Activated effector memory CD4-positive, alpha-beta T cell treated with Interleukin-2 at 50 U/mL for 16 hours (primary cell): ENCODE measurements at regions not wholly inside any gene's neighbourhood (a gene's known extent, or its start where the extent isn't known, plus 50 kb on each side); places are given as distances from the start of the nearest gene placed in this dataset.

Source experiments
- DNase-seq: peaks from one replicate; pipeline ENCODE4 v3.0.0-alpha.2; 2020

DNA sequence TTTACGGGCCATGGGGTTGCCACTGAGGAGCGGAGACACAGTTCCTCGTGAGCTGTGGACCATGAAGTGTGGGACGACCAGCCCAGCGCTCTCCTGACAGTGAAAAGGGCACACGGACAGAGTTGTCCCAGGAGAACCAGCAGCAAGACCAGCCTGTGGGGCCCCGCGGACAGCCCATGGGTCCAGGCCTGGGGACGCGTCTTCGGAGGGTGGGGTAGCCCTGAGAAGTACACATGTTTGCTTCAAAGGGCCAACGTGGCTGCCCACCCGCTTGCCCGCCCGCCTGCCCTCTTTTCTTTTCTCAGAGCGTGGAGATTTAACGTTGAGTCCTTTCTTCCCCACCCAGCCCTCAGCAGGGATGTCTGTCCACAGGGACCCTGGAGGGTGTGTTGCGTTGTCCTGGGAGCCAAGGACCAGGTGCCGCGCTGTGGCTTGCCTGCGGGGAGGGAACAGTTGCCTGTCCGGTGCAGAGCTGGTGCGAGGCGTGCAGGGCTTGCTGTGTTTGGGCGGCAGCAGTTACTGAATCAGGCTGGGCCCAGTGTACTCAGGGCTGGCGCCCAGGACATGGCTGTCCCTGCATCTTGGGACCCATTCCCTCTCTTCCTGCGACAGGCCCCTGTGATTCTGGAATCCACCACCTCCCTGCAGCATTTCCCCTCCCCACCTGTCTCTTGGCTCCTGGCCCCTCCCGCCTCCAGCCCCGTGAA, 120.1 kb upstream of the HDAC4 start:
- DNase-seq: no peak

DNA sequence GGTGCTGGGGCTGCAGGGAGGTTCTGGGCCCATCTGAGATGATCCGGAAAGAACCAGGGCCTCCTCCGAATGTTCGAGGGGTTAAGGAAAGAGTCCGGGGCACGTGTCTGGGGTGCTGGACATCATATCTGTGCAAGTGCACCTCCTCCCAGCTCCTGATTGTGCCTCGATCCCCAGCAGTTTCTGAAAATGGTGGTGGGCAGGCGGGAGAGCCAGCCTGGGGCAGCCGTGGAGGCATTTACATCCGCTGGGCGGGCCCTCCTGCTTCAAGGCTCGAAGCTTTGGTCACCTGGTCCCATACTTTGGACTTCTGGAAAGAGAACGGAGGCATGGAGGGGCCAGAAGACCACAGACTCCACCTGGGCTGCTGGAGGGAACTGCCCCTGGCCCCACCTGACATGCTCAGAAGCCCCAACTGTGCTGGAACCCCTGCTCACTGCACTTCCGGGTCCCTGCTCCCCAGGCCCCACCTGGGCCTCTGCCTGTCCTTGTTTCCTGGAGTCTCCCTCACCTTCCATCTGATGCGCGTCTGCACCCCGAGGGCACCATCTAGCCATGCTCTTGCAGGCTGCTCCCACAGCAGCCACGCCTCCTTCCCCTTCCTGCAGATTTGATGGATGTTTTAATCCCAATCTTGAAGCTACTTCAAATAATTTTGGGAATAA, 119.2 kb upstream of the HDAC4 start:
- DNase-seq: no peak

DNA sequence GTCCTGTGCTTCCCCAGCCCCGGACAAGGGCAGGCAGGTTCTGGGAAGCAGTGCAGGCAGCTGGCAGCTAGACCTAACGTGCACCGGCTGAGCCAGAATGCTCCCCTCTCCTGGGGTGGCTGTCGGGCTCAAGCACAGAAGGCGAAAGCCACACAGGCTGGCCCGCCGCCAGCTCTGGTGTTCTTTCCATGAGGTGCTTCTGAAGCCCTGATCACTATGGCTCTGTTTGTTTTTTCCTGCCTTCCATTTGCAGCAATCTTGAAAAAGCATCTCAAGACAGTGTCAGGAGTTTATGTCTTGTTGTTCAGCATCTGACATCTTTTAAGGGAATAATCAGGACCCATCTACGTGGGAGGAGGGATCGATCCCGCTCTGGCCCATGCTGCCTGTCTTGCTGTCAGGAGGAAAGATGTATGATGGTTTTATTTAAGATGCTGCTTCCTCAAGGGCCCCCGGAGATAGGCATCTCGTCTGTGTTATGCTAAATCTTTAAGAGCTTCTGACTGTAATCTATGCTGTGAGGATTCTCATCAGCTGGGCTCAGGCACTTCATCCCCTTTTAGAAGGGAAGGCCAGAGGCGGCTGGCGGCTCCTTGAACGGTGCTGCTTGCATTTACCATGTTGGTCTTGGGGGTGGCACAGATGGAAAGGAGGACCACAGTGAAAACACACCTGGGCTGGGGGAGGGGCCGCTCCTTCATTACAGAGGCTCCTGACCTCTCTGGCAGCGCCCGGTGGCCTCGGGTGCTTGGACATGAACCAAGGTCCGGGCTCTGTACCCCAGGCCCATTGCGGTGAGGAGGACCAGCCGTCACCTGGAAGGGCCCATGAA, 118.5 kb upstream of the HDAC4 start:
- no peak for DNase-seq

DNA sequence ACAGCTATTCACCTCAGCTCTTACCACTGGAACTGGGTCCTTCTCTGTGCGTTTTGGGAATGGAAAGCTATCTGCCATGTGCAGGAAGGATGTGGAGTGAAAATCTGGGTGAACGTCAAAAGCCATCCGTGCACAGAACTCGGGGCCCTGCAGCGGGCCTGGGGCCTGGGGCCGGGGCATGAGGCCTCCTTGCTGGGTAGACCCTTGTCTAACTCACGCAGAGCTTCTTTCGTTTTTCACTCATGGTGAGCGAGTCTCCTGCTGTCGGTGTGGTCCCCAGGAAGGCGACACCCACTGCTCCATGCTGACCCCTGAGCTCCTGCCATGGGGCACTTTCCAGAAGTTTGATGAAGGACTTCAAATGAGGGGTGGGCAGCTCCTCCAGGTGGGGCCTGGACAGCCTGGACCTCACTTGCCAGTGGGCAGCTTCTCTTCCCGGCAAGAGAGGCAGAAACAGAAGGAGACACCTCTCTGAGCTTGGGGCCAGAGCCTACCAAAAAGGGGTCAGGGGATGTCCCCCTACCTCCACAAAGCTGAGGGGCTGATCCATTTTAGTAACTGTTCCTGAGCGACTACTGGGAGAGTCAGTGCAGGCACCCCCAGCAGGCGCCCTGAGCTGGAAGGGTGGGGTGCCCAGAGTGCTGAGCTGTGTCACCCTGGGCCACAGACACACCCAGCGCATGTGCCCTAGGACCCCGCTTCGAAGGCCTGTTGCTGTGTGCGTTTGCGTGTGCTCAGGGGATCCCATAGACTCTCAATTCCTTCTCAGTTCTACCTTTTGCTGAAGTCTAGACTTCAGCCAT, 117.7 kb upstream of the HDAC4 start:
- no peak for DNase-seq

DNA sequence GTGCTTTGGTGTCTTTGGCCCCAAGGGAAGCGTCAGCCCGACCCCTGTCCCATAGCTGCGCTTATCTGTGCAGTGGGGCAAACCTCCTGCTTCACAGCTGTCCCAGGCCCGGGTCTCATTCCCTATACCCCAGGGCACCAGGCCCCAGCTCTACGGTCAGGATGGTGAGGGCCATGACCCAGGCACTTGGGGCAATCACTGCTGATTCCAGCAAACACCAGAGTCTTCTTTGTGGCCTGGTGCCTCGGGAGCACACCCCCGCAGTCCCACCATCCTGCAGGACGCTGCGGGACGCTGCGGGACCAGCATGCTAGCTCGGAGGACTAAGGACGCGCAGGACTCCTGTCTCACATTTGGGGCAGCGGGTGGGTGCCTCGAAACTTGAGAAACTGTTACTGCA, 116.9 kb upstream of the HDAC4 start:
- DNase-seq: no peak

DNA sequence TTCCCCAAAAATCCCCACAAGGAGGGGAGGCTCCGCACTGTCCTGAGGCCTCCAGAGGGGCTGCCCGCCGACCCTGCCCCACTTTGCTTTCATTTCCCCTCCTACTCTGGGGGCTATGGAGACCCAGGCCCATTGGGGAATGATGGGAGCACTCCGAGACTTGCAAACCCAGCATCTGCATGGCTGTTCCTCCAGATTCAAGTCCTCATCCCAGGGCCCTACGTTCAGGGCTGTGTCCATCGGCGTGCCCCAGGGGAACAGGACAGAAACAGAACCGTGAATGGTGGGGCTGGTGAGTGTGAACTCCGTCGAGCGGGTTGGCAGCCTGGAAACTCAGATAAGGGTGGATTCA, 116.1 kb upstream of the HDAC4 start:
- DNase-seq: no peak

DNA sequence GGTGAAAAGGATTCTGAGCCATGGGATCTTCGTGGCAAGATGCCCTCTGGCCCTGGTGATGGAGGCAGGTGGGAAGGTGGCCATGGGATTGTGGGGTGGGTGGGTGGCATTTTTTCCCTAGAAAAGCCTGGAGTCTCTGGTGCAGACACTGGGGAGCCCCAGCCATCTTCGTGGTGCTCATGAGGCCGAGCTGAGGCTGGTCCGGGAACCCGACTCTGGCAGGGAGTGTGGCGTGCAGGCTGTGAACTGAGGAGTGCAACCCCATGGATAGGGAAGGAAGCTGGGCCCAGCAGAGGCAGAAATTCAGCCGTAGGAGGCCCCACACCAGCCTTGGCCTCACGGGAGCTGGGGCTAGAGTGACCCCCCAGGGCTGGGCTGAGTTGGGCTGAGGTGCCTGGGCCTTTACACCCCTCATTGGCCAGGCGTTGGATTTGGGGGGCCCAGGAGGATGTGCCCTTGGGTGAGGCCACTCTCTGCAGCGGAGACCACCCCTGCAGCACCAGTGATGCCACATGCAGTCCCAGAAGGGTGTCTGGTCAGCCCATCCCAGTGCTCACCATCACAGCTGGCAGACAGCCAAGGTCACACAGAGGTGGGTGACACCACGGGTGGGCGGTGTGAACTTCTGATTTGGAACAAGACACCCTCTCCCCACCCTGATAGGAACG, 115.6 kb upstream of the HDAC4 start:
- DNase-seq: no peak

DNA sequence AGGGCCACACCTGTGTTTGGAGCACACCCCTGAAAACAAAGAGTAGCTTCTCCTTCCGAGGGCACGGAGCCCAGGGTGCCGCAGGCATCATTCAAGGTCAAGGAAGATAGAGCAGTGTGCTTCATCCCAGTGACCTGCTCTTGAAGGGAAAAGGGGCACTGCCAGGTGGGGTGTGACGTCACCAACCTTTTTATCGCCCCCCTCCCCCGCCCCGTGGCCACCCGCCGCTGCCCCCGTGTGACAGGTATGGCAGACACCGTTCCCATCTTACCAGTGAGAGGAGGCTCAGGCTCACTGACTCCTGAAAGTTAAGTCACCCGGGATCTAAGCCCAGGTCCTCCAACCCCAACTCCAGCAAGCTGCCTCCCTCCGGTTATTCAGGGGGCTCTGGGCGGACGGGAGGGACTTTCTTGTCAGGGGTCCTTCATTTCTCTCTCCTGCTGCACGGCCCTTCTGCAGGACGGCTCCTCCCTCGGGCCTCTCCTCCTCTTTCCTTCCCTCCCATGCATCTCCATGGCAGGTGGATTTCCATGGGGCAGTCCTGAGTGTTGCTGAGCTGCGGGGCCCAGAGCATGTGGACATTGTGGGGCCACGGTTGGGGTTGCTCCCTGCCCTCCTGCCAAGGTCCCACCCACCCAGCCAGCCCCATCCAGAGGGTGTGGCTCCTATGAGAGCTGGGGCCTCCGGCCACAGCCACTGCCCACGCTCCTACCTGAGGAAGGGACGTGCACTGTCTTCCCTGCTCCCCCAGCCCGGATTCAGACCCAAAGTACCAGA, 114.1 kb upstream of the HDAC4 start:
- no peak for DNase-seq

DNA sequence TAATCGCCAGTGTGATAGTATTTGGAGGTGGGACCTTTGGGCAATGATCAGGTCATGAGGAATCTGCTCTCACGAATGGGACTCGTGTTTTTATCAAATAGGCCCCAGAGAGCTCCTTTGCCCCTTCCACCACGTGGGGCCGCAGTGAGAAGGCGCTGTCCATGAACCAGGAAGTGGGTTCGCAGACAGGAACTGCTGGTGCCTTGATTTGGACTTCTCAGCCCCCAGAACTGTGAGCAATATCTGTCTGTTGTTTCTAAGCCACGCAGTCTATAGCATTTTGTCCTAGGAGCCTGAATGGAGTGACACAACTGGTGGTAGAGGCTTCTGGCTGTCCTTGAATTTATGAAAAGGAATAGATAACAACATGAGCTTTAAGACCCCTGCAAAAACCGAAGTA, 111.2 kb upstream of the HDAC4 start:
- DNase-seq: no peak

DNA sequence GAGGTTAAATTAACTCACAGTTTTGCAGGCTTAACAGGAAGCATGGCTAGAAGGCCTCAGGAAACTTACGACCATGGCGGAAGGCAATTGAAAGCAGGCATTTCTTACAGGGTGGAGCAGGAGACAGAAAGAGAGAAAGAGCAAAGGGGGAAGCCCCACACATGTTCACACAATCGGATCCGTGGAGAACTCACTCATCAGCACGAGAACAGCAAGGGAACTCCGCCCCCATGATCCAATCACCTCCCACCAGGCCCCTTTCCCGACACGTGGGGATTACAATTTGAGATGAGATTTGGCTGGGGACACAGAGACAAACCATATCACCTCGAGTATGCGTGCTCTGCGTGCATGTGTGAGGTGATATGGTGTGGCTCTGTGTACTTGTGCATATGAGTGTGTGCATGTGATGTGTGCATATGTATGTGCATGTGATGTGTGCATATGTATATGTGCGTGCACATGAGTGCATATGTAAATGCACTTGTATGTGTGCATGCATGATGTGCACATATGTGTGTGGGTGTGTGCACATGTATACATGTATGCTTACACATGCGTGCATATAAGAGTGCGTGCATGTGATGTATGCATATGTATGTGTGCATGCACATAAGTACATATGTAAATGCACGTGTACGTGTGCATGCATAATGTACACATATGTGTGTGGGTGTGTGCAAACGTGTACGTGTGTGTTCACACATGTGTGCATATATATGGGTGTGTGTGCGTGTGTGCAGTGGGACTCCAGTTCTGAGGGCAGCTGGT, 108.7 kb upstream of the HDAC4 start:
- DNase-seq: no peak

DNA sequence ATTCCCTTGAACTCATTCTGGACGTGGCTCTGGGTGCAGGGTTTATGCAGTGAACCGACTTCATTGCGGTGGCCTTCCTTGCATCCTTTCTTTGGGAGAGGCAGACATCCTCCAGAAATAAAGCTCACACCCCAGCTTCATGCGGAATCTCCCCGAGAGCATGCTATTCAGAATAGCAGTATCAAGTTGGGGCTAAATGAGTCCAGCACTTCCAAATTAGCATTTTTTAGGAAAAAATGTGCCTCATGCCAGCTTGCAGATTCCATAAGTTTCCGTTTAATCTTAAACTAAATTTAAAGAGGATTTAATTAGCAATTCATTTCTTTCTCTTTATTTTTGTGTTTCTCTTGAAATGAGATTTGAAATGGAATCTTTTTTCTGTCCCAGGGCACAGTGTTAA, 107.4 kb upstream of the HDAC4 start:
- no peak for DNase-seq

DNA sequence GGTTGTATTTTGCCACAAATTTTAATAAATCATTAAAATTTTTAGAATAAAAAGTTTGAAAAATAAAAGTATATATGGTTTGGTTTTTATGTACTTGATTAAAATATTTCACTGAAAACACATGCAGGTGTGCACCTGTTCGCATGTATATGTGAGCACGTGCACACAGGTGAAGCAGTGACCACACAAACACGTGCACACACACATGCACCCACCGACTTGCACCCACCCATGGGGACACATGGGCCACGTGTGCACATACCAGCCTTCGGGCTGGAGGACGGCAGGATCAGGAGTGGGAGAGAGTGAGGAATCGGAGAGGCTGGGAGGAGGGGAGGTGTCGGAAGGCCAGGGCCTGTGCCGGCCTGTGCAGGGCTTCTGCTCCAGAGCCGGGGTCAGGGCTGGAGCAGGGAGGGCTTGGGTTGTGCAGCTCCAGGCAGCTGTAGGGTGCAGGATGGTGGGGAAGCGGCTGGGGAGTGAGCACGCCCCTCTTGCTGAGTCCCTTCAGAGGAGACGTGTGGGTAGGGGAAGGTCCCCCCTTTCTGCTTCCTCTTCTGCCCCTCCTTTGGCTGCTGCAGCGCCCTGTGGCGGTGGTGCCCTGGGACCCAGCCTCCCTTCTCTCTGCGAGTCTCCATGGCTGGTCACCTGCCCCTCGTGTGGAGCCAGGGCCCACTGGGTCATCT, 106.9 kb upstream of the HDAC4 start:
- DNase-seq: no peak

DNA sequence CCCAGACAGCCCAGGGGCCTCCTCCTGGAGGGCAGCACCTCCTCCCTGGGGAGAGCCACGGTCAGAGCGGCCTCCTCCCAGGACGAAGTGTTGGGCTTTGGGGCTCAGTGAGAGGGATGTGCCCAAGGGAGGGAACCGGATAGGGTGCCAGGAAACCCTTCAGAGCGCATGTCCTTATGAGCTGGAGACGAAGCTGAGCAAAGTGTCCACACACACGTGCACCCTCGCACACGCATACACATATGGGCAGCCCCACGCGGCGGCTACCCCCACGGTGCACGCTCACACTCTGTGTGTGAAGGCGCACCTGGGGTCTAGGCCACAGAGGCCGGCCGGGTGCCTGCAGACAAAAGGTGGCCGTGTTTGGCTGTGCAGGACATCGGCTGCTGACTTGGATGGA, 106.1 kb upstream of the HDAC4 start:
- DNase-seq: no peak

DNA sequence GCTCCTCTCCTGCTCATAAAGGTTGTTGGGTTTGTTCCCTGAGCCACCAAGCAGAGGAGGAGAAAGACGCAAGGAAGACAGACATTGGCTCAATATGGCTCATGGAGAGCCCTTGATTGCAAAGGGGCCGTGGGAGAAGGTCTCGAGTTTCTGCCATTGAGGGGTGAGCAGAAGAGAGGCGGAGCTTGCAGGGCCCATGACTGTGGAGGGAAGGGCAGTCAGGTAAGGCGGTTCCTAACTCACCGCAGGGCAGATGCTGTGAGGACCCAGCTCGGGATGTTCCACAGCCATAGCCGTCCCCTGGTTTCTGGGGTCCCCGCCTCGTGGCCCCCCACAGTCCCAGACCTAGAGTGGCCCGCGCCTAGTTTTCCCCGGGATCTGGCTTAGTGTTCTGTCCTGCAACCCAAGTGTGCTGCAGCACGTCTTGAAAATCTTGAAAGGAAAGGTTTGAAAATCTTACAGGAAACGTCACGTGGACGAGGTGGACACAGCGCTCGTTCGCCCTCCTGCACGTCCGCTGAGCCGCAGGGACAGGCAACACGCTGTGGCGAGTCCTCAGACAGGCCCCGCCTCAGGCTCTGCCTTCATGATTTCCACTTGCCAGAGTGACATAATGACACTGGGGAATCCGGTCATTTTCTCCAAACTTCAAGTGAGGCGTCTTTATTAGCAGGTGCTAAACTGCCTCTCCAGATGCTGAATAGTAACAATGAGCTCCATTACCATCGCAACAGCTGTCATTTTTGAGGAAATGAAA, 105.5 kb upstream of the HDAC4 start:
- DNase-seq: no peak

DNA sequence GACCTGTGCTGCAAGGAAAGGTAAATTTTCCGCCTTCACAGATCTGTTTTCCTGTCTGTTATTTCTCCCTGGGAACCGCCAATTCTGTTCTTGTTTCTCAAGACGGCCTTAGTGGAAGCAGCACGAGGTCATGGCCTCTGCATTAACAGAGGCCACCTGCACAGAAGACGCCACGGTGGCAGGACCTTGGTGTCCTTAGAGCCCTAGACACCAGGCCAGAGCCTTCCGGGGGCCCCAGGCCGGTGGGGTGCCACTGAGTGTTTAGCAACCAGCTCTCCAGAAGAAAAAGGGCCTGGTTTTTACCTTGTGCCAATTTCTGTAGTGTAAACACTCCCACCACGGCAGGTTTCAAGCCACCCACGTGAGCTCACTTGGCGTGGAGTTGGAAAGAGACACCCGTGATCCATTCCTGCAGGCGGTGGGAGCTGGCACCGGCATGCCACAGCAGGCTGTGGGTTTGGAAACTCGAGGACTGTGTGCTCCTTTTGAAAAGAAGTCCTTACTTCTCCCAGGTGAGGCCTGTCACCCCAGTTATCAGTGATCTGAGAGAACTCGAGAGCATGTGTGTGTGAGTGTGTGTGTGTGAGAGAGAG, 103.9 kb upstream of the HDAC4 start:
- DNase-seq: no peak

DNA sequence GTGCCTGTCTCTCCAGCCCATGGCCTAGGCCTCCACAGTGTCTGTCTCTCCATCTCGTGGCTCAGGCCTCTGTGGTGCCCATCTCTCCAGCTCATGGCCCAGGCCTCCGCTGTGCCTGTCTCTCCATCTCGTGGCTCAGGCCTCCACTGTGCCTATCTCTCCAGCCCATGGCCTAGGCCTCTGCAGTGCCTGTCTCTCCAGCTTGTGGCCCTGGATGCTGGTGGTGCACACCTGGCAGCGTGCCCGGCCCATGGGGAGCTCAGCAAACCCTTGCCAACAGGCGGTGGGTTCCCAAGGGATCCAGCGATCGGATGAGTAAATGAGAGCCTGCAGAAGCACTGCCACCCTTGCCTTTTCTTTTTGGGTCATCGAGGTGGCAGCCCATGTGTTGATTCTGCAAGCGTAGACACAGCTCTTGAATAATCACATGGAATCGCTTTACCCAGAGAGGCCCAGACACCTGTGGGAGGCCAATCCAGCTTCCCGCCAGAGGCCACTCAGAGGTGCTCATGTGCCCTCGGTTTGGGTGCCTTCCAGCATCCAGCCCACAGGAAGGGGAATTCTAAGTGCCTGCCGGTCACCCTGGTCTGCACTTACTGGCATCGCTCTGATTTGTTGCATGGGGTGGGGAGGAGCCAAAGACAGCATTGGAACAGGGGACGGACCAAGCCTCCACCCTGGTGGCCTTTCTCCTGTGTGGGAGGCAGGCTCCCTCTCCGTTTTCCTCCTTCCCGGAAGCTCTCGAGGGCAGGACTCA, 101.8 kb upstream of the HDAC4 start:
- no peak for DNase-seq

DNA sequence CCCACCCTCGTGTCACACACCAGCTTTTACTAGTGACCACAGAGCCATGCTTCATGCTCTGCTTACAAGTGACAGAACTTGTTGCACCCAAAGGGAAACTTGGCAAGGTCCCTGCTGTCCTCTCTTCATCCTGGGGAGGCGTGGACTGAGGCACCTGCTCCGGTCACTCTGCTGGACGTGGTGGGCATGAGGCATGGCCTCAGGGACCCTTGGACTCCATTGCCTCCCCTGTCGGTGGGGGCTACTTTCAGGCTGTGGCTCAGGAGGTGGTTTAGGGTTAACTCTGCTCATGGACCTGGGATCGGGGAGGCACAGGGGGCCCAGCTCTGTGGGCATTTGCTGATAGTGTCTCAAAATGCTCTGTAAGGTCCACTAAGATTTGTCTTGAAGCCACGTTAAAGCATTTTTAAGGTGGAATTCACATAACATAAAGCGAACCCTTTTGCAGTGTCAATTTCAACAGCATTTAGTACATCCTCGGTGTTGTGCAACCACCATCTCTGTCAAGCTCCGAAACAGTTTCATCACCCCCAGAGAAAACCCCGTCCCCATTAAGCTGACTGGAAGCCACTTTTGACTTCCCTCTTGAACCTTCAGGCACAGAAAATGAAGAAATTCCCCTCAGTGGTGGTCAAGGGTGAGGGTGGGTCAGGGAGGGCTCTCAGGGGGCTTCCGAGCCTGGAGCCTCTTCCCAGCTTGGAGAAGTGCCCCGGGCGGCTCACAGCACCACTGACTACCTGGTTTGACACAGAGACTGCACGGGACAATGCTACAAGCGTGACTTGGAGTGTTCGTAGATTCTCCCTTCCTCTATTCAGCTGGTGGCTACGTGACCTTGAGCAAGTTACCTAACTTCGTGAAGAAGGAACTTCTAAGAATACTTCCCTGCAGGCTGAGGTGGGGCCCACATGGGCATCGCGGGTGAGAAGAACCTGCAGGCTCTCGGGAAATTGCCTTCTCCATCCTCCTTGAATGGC, 100.0 kb upstream of the HDAC4 start:
- no peak for DNase-seq
